Progenitor cell of endocrine pancreas (in vitro differentiated cells): ENCODE measurements at regions not wholly inside any gene's neighbourhood (a gene's known extent, or its start where the extent isn't known, plus 50 kb on each side); places are given as distances from the start of the nearest gene placed in this dataset.

ENCODE experiments used
- DNase-seq: peaks from one replicate; pipeline ENCODE4 v3.0.0; 2021; ENCODE audit warnings: low spot score; ENCODE audit not compliant: unreplicated experiment
- H3K27ac Mint-ChIP-seq: 2 replicates; pipeline ENCODE4 v1.8.0; 2021; ENCODE audit warnings: mild to moderate bottlenecking, moderate library complexity, mixed read lengths
- H3K27me3 Mint-ChIP-seq: 2 replicates; pipeline ENCODE4 v1.8.0; 2021; ENCODE audit warnings: mixed read lengths
- H3K36me3 Mint-ChIP-seq: 2 replicates; pipeline ENCODE4 v1.8.0; 2022; ENCODE audit warnings: mixed read lengths; ENCODE audit not compliant: insufficient read depth
- H3K4me1 Mint-ChIP-seq: 2 replicates; pipeline ENCODE4 v1.8.0; 2021; ENCODE audit warnings: low read depth, mixed read lengths
- H3K4me3 Mint-ChIP-seq: 2 replicates; pipeline ENCODE4 v1.8.0; 2021; ENCODE audit warnings: low read depth, mild to moderate bottlenecking, moderate library complexity, mixed read lengths
- H3K9me3 Mint-ChIP-seq: 2 replicates; pipeline ENCODE4 v1.8.0; 2021; ENCODE audit warnings: low read depth, mixed read lengths
- CTCF ChIP-seq: fragments of 200-600 bp; sonication (generic); IDR thresholded peaks from one replicate; pipeline ENCODE4 v1.5.0; 2021; ENCODE audit warnings: antibody characterized with exemption, mild to moderate bottlenecking; ENCODE audit not compliant: unreplicated experiment

GRCh38 chr6:78484198-78485064 is 382.9 kb upstream of the IRAK1BP1 start:
- no peak for TF ChIP-seq CTCF
- Mint-ChIP-seq H3K4me1 (peaks cover 2% of the 10 kb centered on the region), H3K27ac (no peak overlapping the region), H3K36me3 (no peaks in the 10 kb centered on the region), H3K4me3 (no peak overlapping the region), H3K9me3 (no peaks in the 10 kb centered on the region), H3K27me3 (no peaks in the 10 kb centered on the region)
- no peak for DNase-seq

- no peaks in the 10 kb centered on the region for H3K9me3 Mint-ChIP-seq
- DNase-seq = no peak
- H3K4me3 Mint-ChIP-seq = no peak overlapping the region
- no peaks in the 10 kb centered on the region for H3K27me3 Mint-ChIP-seq
- H3K36me3 Mint-ChIP-seq = no peaks in the 10 kb centered on the region
- no peak overlapping the region for H3K27ac Mint-ChIP-seq
- no peak for TF ChIP-seq CTCF
- peaks cover 4% of the 10 kb centered on the region for H3K4me1 Mint-ChIP-seq
These were observed 379.9 kb upstream of the IRAK1BP1 start for GRCh38 chr6:78487401-78487800.

DNA sequence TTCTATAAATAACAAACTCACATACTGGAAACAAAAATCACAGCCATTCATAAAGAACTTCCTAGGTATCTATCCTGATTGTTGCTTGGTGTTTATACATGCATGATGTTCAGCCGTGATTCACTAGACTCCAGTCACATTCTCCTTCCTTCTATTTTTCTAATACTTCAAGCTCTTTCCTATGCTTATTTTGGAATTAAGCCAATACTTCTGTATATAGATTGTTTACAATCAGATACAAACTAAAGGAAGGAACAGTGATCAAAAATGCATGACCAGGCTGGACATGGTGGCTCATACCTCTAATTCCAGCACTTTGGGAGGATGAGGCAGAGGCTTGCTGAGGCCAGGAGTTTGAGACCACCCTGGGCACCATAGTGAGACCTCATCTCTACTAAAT is 377.5 kb upstream of the IRAK1BP1 start:
- H3K9me3 Mint-ChIP-seq = no peaks in the 10 kb centered on the region
- peaks cover 4% of the 10 kb centered on the region for H3K4me1 Mint-ChIP-seq
- H3K4me3 Mint-ChIP-seq = no peak overlapping the region
- H3K27me3 Mint-ChIP-seq = no peaks in the 10 kb centered on the region
- no peaks in the 10 kb centered on the region for H3K36me3 Mint-ChIP-seq
- no peak overlapping the region for H3K27ac Mint-ChIP-seq
- no peak for DNase-seq
- no peak for TF ChIP-seq CTCF

DNA sequence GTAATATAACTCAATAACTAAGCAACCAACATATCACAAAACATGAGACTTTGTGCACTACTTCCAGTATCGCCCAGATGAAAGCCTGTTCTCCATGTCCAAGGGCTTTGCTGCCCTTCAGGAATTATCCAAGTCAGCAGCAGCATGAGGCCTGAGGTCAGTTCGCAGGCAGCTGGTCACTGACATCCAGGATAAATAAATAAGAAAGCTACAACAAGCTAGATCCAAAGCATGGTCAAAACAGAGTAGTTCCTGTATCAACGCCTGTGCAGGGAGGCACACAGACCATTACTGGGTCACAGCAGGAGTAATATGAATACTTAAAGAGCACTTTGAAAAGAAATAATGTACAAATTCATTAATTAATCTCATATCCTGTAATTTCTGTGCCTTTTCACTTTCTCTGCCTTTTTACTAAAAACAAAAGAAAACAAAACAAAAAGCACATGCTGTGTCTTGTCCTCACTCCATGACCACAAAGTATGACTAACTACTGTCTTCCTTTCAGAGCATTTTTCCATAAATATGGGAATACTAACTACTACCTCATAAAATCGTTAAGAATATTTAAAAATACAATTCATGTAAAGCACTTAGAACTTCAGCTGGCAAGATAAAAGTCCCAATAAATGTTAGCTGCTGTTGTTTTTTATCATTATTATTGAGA is 374.9 kb upstream of the IRAK1BP1 start:
- Mint-ChIP-seq H3K4me1 (peaks cover 4% of the 10 kb centered on the region), H3K36me3 (no peaks in the 10 kb centered on the region), H3K27ac (no peak overlapping the region), H3K4me3 (no peak overlapping the region), H3K27me3 (no peaks in the 10 kb centered on the region), H3K9me3 (no peaks in the 10 kb centered on the region)
- no peak for TF ChIP-seq CTCF
- DNase-seq = no peak

DNA sequence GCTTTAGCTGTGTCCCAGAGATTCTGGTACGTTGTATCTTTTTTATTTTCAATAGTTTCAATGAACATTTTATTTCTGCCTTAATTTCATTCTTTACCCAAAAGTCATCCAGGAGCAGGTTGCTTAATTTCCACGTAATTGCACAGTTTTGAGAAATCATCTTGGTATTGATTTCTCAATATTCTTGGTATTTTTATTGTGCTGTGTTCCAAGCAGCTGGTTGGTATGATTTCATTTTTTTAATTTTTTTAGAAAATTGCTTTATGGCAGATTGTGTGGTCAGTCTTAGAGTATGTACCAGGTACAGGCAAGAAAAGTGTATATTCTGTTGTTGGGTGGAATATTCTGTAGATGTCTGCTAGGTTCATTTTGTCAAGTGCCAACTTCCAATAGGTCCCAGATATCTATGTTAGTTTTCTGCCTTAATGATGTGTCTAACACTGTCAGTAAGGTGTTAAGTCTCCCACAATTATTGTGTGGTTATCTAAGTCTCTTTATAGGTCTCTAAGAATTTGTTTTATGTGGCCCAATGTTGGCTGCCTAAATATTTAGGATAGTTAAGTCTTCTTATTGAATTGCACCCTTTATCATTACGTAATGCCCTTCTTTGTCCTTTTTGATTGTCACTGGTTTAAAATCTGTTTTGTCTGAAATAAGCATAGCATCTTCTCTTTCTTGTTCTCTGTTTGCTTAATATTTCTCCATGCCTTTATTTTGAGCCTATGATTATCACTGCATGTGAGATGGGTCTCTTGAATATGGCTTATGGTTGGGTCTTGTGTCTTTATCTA is 366.9 kb upstream of the IRAK1BP1 start:
- Mint-ChIP-seq H3K4me3 (no peak overlapping the region), H3K27me3 (no peaks in the 10 kb centered on the region), H3K9me3 (peaks cover 3% of the 10 kb centered on the region), H3K4me1 (no peaks in the 10 kb centered on the region), H3K27ac (no peak overlapping the region), H3K36me3 (no peaks in the 10 kb centered on the region)
- DNase-seq = no peak
- TF ChIP-seq CTCF = no peak
